ENCODE measurements at regions not wholly inside any gene's neighbourhood (a gene's known extent, or its start where the extent isn't known, plus 50 kb on each side); places are given as distances from the start of the nearest gene placed in this dataset.

GRCh38 chr5:5813441-5813840 lies 391.0 kb downstream of the ICE1 start:
- TF ChIP-seq CTCF (IDR thresholded peaks at IDR 0.05) (no peak), POLR2AphosphoS5 (IDR thresholded peaks at IDR 0.05) (no peak), POLR2A (IDR thresholded peaks at IDR 0.05) (no peak)

Data from breast epithelium (tissue), 3 donors.